ENCODE measurements at regions not wholly inside any gene's neighbourhood (a gene's known extent, or its start where the extent isn't known, plus 50 kb on each side); places are given as distances from the start of the nearest gene placed in this dataset.

DNA sequence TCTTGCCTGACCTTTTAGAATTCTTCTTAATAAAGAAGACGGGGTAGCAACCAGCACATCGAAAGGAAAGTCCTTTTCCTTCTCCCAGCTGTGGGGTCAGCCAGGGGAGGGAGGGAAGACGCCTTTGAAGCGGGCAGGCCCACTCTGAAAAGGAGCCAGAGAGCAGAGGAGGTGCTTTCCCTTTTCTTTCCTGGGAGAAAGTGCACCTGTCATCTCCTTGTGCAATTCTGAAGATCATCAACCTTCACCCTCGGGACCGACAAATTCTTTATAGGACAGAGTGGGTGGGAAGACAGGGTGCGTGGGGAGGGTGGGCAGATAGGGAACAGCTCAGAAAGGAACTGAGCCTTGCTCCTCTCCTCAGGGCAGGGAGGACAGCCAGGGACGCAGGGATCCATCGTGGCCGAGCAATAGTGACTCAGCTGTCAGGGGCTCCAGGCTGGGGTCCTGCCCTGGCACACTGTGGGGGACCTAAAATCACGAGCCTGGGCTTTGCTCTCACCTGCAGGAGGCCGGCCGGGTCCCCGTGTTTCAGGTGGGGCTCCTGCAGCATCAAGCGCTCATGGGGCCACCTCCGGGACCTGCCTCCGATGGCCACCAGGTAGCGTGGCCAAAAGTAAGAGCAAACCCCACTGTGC lies 141.0 kb downstream of the OLFM1 start:
- TF ChIP-seq SREBF2 (CRISPR knock-in tag; IDR thresholded peaks at IDR 0.05), result no peak
- TF ChIP-seq HDAC3 (IDR thresholded peaks at IDR 0.05; ENCODE audit: borderline replicate concordance, partially characterized antibody), result no peak
- no peak for TF ChIP-seq CTCF (IDR thresholded peaks at IDR 0.05 in 2 of 3, conservative IDR thresholded peaks at IDR 0.05 in 1 of 3; ENCODE audit: insufficient read depth in 2 of 3, low read depth in 1 of 3, low read length in 3 of 3)
- no peak for TF ChIP-seq POLR2AphosphoS5 (IDR thresholded peaks at IDR 0.05; ENCODE audit: control insufficient read depth, insufficient read depth, low read depth, low read length)
- no peak for TF ChIP-seq EZH2 (IDR thresholded peaks at IDR 0.05; ENCODE audit: borderline replicate concordance, low read depth, low read length)
- no peak for TF ChIP-seq RFX5 (IDR thresholded peaks at IDR 0.05; ENCODE audit: low read depth, low read length)

Data from K562 (cell line).